ENCODE measurements at regions not wholly inside any gene's neighbourhood (a gene's known extent, or its start where the extent isn't known, plus 50 kb on each side); places are given as distances from the start of the nearest gene placed in this dataset.

- Mint-ChIP-seq H3K27ac (no peak overlapping the region), H3K36me3 (peaks cover 4% of the 10 kb centered on the region), H3K4me3 (no peak overlapping the region), H3K4me1 (no peaks in the 10 kb centered on the region), H3K27me3 (ENCODE audit: low read depth) (no peaks in the 10 kb centered on the region; the same call in 1 of the 2 replicates), H3K9me3 (peaks cover 51% of the 10 kb centered on the region)
- ATAC-seq (no peak), DNase-seq (ENCODE audit: low spot score) (no peak)
- CTCF ChIA-PET, result no interaction called here
- POLR2A ChIA-PET, result no interaction called here
- TF ChIP-seq GABPB1 (CRISPR knock-in tag; IDR thresholded peaks at IDR 0.05), result no peak
- TF ChIP-seq ZNF232 (CRISPR knock-in tag; IDR thresholded peaks at IDR 0.05), result no peak
- no peak for TF ChIP-seq ARID4B (CRISPR knock-in tag; IDR thresholded peaks at IDR 0.05; ENCODE audit: borderline replicate concordance)
Measured at GRCh38 chr6:148053796-148054195, 288.8 kb upstream of the SASH1 start.

GRCh38 chr6:148054219-148054618, 288.4 kb upstream of the SASH1 start:
- Mint-ChIP-seq H3K27me3 (ENCODE audit: low read depth) (no peaks in the 10 kb centered on the region; the same call in 1 of the 2 replicates), H3K36me3 (peaks cover 8% of the 10 kb centered on the region), H3K27ac (no peak overlapping the region), H3K9me3 (peaks cover 55% of the 10 kb centered on the region), H3K4me1 (no peaks in the 10 kb centered on the region), H3K4me3 (no peak overlapping the region)
- ChIA-PET POLR2A (no interaction called here), CTCF (no interaction called here)
- no peak for DNase-seq (ENCODE audit: low spot score)
- TF ChIP-seq CREM (CRISPR knock-in tag; IDR thresholded peaks at IDR 0.05), result no peak
- TF ChIP-seq E2F4 (CRISPR knock-in tag; IDR thresholded peaks at IDR 0.05; ENCODE audit: borderline replicate concordance, low read depth), result no peak
- TF ChIP-seq IRF1 (CRISPR knock-in tag; IDR thresholded peaks at IDR 0.05), result no peak
- TF ChIP-seq ZMAT4 (CRISPR knock-in tag; IDR thresholded peaks at IDR 0.05), result no peak
- TF ChIP-seq ATF2 (CRISPR knock-in tag; IDR thresholded peaks at IDR 0.05; ENCODE audit: borderline replicate concordance, low read depth), result no peak
- TF ChIP-seq ZSCAN18 (CRISPR knock-in tag; IDR thresholded peaks at IDR 0.05), result no peak
- TF ChIP-seq EMX1 (CRISPR knock-in tag; IDR thresholded peaks at IDR 0.05), result no peak
- no peak for TF ChIP-seq MLX (CRISPR knock-in tag; IDR thresholded peaks at IDR 0.05)
- no peak for TF ChIP-seq TEAD4 (CRISPR knock-in tag; IDR thresholded peaks at IDR 0.05)
- TF ChIP-seq STAT6 (CRISPR knock-in tag; conservative IDR thresholded peaks at IDR 0.05; ENCODE audit: low read depth), result no peak
- TF ChIP-seq ZNF396 (CRISPR knock-in tag; IDR thresholded peaks at IDR 0.05; ENCODE audit: borderline replicate concordance), result no peak
- no peak for ATAC-seq
